ENCODE measurements at regions not wholly inside any gene's neighbourhood (a gene's known extent, or its start where the extent isn't known, plus 50 kb on each side); places are given as distances from the start of the nearest gene placed in this dataset.

DNA sequence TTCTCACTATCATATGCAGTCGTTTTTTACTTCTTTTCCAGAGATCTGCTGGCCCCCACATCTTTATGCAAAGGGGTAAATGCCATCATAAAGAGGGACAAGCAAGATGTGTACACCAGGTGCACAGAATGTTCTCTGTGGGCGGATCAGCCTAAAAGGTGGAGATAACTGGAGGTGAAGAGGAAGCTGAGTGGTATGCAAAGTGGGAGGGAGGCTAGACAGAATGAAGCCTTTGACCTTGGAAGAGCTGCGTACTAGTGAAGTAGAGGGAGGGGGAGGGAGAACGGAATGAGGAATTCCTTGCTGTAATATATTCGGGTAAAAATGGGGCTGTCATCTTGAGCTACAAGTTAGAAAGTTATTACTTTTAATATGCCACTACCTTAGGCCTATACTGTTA is 287.5 kb upstream of the VRK2 start:
- no peaks in the 10 kb centered on the region for H3K36me3 ChIP-seq (ENCODE audit: control insufficient read depth, insufficient read depth, low read length)
- no peaks in the 10 kb centered on the region for H3K9me3 ChIP-seq (ENCODE audit: control insufficient read depth, low read length)
- no peak overlapping the region for H3K27ac ChIP-seq (ENCODE audit: low read depth, low read length, severe bottlenecking)
- WGBS, 2 experiments (ENCODE audit: insufficient coverage in 2 of 2) = 70 to 86% methylated on average over 2 to 4 of the region's 5 CpGs
- peaks cover 4% of the 10 kb centered on the region for H3K4me1 ChIP-seq (ENCODE audit: control insufficient read depth, insufficient read depth, low read length, poor library complexity, severe bottlenecking)
- no peak overlapping the region for H3K4me3 ChIP-seq (ENCODE audit: extremely low read depth, insufficient read depth, low read length, poor library complexity, severe bottlenecking)

DNA sequence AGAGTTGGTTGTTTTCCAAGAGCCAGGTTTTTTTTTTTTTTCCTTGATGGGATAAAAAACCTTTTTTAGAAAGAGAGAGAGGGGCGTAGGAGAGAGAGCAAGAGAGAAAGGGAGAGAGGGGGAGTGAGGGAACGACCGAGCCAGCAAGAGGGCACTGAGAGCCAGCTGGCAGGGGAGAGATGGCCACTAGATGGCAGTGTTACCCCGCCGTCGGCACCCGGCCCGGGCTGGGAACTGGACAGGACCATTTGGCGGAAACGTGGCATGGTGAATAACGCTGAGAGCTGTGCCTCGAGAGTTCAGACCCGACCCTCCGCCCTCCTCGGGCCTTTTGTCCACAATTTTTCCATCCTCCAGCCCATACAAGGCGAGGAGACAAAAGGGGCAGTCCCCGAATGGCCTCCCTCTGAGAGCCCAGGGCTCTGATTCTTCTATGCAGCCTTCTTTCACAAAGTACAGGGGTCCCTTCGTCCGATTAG is 286.7 kb upstream of the VRK2 start:
- Histone ChIP-seq H3K4me1 (ENCODE audit: control insufficient read depth, insufficient read depth, low read length, poor library complexity, severe bottlenecking) (peaks cover 4% of the 10 kb centered on the region), H3K9me3 (ENCODE audit: control insufficient read depth, low read length) (no peaks in the 10 kb centered on the region), H3K27ac (ENCODE audit: low read depth, low read length, severe bottlenecking) (no peak overlapping the region), H3K36me3 (ENCODE audit: control insufficient read depth, insufficient read depth, low read length) (no peaks in the 10 kb centered on the region), H3K4me3 (ENCODE audit: extremely low read depth, insufficient read depth, low read length, poor library complexity, severe bottlenecking) (no peak overlapping the region)
- WGBS, 2 experiments (ENCODE audit: insufficient coverage in 2 of 2) = 4 to 10% methylated on average over 16 to 17 of the region's 19 CpGs

DNA sequence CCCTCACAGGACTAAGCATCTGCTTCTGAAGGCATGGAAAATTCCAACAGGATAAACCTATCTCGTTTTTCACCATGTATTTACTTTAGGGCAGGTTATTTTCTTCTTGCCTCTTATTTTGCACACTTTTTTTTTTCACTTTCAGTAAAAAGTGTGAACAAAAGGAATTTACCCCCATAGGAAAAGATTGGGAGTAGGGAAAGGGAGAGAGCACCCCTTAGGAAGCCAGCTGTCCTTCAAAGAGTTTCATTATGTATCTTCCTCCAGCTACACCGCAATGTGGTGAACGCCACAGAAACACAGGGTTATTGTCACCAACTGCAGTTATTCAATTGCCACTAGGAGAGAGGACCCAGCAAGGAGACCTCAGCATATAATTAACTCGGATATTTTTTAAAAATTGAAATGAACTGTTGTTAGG is 286.2 kb upstream of the VRK2 start:
- 64 to 75% methylated on average over 3 of the region's 4 CpGs for WGBS, 2 experiments (ENCODE audit: insufficient coverage in 2 of 2)
- Histone ChIP-seq H3K36me3 (ENCODE audit: control insufficient read depth, insufficient read depth, low read length) (no peaks in the 10 kb centered on the region), H3K27ac (ENCODE audit: low read depth, low read length, severe bottlenecking) (no peak overlapping the region), H3K4me3 (ENCODE audit: extremely low read depth, insufficient read depth, low read length, poor library complexity, severe bottlenecking) (no peak overlapping the region), H3K4me1 (ENCODE audit: control insufficient read depth, insufficient read depth, low read length, poor library complexity, severe bottlenecking) (peaks cover 4% of the 10 kb centered on the region), H3K9me3 (ENCODE audit: control insufficient read depth, low read length) (no peaks in the 10 kb centered on the region)

DNA sequence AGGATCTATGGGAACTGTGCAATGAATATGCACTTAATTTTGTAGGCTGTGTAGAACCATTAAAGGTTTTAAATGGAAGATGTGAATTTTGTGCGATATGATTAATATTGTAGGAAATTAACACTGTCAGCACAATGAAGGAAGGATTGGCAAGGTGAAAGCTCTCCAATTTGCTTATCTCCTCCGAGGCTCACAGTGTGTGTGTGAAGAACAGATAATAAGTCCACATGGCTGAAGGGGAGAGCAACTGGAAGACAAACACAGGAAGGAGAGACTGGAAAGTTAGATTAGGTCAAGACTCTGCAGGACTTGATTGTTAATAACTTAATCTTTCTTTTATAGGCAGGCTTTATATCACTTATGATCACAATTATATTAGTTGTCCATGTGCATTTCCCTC is 269.7 kb upstream of the VRK2 start:
- Histone ChIP-seq H3K4me1 (ENCODE audit: control insufficient read depth, insufficient read depth, low read length, poor library complexity, severe bottlenecking) (no peaks in the 10 kb centered on the region), H3K27ac (ENCODE audit: low read depth, low read length, severe bottlenecking) (no peak overlapping the region), H3K9me3 (ENCODE audit: control insufficient read depth, low read length) (no peaks in the 10 kb centered on the region), H3K36me3 (ENCODE audit: control insufficient read depth, insufficient read depth, low read length) (no peaks in the 10 kb centered on the region), H3K4me3 (ENCODE audit: extremely low read depth, insufficient read depth, low read length, poor library complexity, severe bottlenecking) (no peak overlapping the region)
- 77 to 83% methylated on average over 1 to 2 of the region's 2 CpGs for WGBS, 2 experiments (ENCODE audit: insufficient coverage in 2 of 2)

DNA sequence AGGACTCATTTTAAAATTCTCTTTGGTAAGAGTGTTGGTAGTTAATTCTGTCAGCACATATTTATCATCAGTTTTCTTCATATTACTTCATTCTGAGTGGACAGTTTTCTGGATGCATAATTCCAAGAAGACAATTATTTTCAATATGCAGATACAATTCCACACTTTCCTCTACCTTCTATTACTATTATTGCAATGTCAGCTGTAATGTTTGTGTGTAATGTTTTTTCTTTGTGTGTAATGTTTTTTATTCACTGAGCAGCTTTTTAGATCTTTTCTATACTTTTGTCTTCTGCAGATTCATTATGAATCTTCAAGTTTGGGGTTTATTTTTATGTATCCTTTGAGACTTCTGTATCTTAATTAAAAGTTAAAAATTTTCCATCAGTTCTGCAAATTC is 264.0 kb upstream of the VRK2 start:
- Histone ChIP-seq H3K4me1 (ENCODE audit: control insufficient read depth, insufficient read depth, low read length, poor library complexity, severe bottlenecking) (no peaks in the 10 kb centered on the region), H3K9me3 (ENCODE audit: control insufficient read depth, low read length) (no peaks in the 10 kb centered on the region), H3K27ac (ENCODE audit: low read depth, low read length, severe bottlenecking) (no peak overlapping the region), H3K36me3 (ENCODE audit: control insufficient read depth, insufficient read depth, low read length) (no peaks in the 10 kb centered on the region), H3K4me3 (ENCODE audit: extremely low read depth, insufficient read depth, low read length, poor library complexity, severe bottlenecking) (no peak overlapping the region)

DNA sequence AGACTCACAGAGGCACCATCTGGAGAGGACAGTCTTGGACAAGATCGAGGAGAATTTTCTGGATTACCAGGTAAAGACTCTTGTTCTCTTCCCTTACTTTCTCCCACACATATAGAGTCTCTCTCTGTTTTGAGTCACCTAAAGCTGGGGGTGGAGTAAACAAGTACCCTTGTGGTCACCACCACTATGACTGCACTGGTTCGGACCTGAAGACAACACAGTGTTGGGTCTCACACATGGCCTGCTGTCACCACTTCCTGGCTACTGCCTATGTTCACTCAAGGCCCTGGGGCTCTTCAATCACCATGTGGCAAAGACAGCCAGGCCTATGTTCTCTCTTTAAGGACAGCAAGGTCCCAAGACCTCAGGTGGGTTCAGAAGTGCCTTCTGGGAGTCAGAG is 253.3 kb upstream of the VRK2 start:
- Histone ChIP-seq H3K27ac (ENCODE audit: low read depth, low read length, severe bottlenecking) (no peak overlapping the region), H3K4me3 (ENCODE audit: extremely low read depth, insufficient read depth, low read length, poor library complexity, severe bottlenecking) (no peak overlapping the region), H3K9me3 (ENCODE audit: control insufficient read depth, low read length) (no peaks in the 10 kb centered on the region), H3K36me3 (ENCODE audit: control insufficient read depth, insufficient read depth, low read length) (no peaks in the 10 kb centered on the region), H3K4me1 (ENCODE audit: control insufficient read depth, insufficient read depth, low read length, poor library complexity, severe bottlenecking) (no peaks in the 10 kb centered on the region)
- WGBS, 2 experiments (ENCODE audit: insufficient coverage in 2 of 2) = 100% methylated on average over 1 to 2 of the region's 2 CpGs

DNA sequence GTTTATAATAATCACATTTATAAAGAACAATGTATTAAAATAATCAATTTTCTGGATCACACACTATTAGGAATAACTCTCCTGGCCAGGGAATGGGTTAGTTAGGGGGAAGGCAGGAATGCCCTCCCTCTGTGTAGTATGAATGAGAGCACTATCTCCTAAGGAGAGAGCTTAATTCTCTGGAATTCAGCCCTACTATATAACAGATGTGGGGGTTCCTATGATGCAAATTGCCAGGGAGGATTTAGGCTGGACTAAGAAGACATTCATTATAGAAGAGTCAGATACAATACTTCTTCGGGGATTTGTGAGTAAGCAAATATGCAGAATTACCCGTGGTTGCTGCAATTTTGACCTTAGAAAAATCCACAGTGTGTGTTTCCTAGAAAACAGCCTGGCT is 250.1 kb upstream of the VRK2 start:
- H3K27ac ChIP-seq (ENCODE audit: low read depth, low read length, severe bottlenecking) = no peak overlapping the region
- 0 to 5% methylated on average over 2 of the region's 2 CpGs for WGBS, 2 experiments (ENCODE audit: insufficient coverage in 2 of 2)
- H3K36me3 ChIP-seq (ENCODE audit: control insufficient read depth, insufficient read depth, low read length) = no peaks in the 10 kb centered on the region
- no peak overlapping the region for H3K4me3 ChIP-seq (ENCODE audit: extremely low read depth, insufficient read depth, low read length, poor library complexity, severe bottlenecking)
- no peaks in the 10 kb centered on the region for H3K4me1 ChIP-seq (ENCODE audit: control insufficient read depth, insufficient read depth, low read length, poor library complexity, severe bottlenecking)
- H3K9me3 ChIP-seq (ENCODE audit: control insufficient read depth, low read length) = no peaks in the 10 kb centered on the region

DNA sequence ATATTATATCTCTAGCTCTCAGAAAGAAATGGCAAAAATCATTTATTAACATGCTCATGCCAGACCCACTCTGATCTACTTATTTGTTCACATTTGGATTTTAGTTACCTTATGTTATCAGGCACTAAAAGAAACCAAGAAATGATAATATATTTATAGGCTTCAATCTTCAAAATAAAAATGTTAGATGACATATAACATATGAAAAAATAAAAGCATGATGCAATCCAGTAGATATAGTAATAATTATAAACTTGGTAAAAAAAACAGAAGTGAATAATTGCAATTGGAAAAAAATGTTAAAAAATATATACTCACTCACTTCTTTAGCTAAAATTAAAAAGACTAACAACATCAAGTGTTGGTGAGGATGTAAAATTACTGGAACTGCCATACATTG is 248.3 kb upstream of the VRK2 start:
- Histone ChIP-seq H3K4me1 (ENCODE audit: control insufficient read depth, insufficient read depth, low read length, poor library complexity, severe bottlenecking) (no peaks in the 10 kb centered on the region), H3K9me3 (ENCODE audit: control insufficient read depth, low read length) (no peaks in the 10 kb centered on the region), H3K36me3 (ENCODE audit: control insufficient read depth, insufficient read depth, low read length) (no peaks in the 10 kb centered on the region), H3K27ac (ENCODE audit: low read depth, low read length, severe bottlenecking) (no peak overlapping the region), H3K4me3 (ENCODE audit: extremely low read depth, insufficient read depth, low read length, poor library complexity, severe bottlenecking) (no peak overlapping the region)

DNA sequence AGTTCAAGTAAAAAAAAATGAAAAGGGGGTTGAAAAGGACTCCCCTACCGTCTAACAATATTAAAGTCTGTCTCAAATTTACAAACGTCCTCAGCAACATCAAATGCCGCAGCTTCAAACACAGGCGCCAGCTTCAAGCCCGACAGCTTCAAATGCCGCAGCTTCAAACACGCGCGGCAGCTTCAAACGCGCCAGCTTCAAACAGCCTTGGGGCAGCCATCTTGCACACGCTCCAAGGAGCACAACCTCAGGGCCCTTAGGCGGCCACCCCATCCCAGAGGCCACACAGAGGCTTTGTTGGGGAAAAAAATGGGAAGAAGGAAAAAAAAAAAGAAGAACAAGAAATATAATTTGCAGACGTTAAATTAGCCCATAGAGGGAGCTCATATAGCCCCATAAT is 244.4 kb upstream of the VRK2 start:
- WGBS, 2 experiments (ENCODE audit: insufficient coverage in 2 of 2) = 95 to 100% methylated on average over 6 to 11 of the region's 14 CpGs
- H3K36me3 ChIP-seq (ENCODE audit: control insufficient read depth, insufficient read depth, low read length) = no peaks in the 10 kb centered on the region

DNA sequence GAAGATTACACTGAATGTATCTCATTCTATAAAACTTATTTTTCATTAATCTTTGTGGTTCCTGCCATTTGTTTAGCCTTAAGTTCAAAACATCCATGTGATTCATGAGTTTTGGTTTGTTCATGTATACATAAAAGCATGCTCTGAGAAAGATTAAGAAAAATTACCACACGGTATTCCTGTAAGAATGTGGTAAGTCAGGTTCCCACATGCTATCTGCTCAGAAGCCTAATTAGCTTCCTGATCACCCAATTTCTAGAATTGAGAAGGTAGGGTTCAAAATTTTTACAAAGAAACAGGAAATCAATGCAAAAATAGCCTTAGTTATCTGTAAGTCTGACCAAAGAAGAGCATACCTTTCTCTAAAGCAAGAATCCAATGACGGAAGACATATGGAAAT is 241.6 kb upstream of the VRK2 start:
- Histone ChIP-seq H3K9me3 (ENCODE audit: control insufficient read depth, low read length) (no peaks in the 10 kb centered on the region), H3K36me3 (ENCODE audit: control insufficient read depth, insufficient read depth, low read length) (no peaks in the 10 kb centered on the region), H3K4me3 (ENCODE audit: extremely low read depth, insufficient read depth, low read length, poor library complexity, severe bottlenecking) (no peak overlapping the region), H3K27ac (ENCODE audit: low read depth, low read length, severe bottlenecking) (no peak overlapping the region), H3K4me1 (ENCODE audit: control insufficient read depth, insufficient read depth, low read length, poor library complexity, severe bottlenecking) (no peaks in the 10 kb centered on the region)
- 100% methylated on average over 1 of the region's 2 CpGs; no CpG with 5 or more reads in 1 of the 2 experiments for WGBS, 2 experiments (ENCODE audit: insufficient coverage in 2 of 2)

More for the DNA sequence above, 244.4 kb upstream of the VRK2 start:
- H3K27ac ChIP-seq (ENCODE audit: low read depth, low read length, severe bottlenecking) = no peak overlapping the region
- H3K4me1 ChIP-seq (ENCODE audit: control insufficient read depth, insufficient read depth, low read length, poor library complexity, severe bottlenecking) = no peaks in the 10 kb centered on the region
- no peak overlapping the region for H3K4me3 ChIP-seq (ENCODE audit: extremely low read depth, insufficient read depth, low read length, poor library complexity, severe bottlenecking)
- H3K9me3 ChIP-seq (ENCODE audit: control insufficient read depth, low read length) = no peaks in the 10 kb centered on the region

DNA sequence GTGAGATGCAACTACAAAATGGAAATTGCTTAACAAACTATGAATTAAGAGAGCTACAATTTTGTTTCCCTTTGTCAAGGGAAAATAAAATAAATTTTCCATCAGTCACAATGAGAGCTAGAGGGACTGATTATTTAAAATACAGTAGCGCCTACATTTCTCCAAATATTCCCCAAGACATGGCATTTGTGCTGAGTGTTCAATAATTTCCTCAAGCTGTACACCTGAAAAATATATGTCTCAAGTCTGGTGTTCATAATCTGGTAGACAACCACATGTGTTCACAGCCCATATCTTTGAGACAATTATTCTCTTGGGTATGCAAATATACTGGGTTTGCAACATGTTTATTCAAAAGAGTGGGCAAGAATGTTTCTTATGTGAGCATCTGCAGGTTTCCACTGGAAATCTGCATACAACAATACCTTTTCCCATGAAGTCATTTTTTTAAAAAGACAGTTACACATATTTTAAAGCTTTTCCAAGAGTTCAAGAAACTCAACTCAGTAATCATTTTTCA is 240.1 kb upstream of the VRK2 start:
- no peaks in the 10 kb centered on the region for H3K9me3 ChIP-seq (ENCODE audit: control insufficient read depth, low read length)
- no peak overlapping the region for H3K4me3 ChIP-seq (ENCODE audit: extremely low read depth, insufficient read depth, low read length, poor library complexity, severe bottlenecking)
- no peaks in the 10 kb centered on the region for H3K4me1 ChIP-seq (ENCODE audit: control insufficient read depth, insufficient read depth, low read length, poor library complexity, severe bottlenecking)
- no peak overlapping the region for H3K27ac ChIP-seq (ENCODE audit: low read depth, low read length, severe bottlenecking)
- no peaks in the 10 kb centered on the region for H3K36me3 ChIP-seq (ENCODE audit: control insufficient read depth, insufficient read depth, low read length)
- 0% methylated on average over 1 of the region's 1 CpG; no CpG with 5 or more reads in 1 of the 2 experiments for WGBS, 2 experiments (ENCODE audit: insufficient coverage in 2 of 2)

Measured in mesodermal cell (in vitro differentiated cells).